HFFc6 (cell line): ENCODE measurements at regions not wholly inside any gene's neighbourhood (a gene's known extent, or its start where the extent isn't known, plus 50 kb on each side); places are given as distances from the start of the nearest gene placed in this dataset.

Experiments
- DNase-seq: peaks from one replicate; pipeline ENCODE4 v3.0.0-alpha.2; 2018
- H3K27ac Mint-ChIP-seq: 2 replicates; pipeline ENCODE4 v1.8.0; 2020; ENCODE audit warnings: mild to moderate bottlenecking, mixed read lengths
- H3K27me3 Mint-ChIP-seq: 2 replicates; pipeline ENCODE4 v1.8.0; 2021; ENCODE audit warnings: mild to moderate bottlenecking, moderate library complexity, mixed read lengths; ENCODE audit not compliant: insufficient read depth
- H3K36me3 Mint-ChIP-seq: 2 replicates; pipeline ENCODE4 v1.8.0; 2021; ENCODE audit warnings: low read depth, mixed read lengths
- H3K4me1 Mint-ChIP-seq: 2 replicates; pipeline ENCODE4 v1.8.0; 2020; ENCODE audit warnings: low read depth, mixed read lengths
- H3K4me3 Mint-ChIP-seq: 2 replicates; pipeline ENCODE4 v1.8.0; 2020; ENCODE audit warnings: mild to moderate bottlenecking, moderate library complexity, mixed read lengths
- H3K9me3 Mint-ChIP-seq: 2 replicates; pipeline ENCODE4 v1.8.0; 2020; ENCODE audit warnings: mild to moderate bottlenecking, mixed read lengths
- TF ChIP-seq, protein P1 (sequence below): fragments of 200-600 bp; sonication (generic); IDR thresholded peaks from 2 replicates; pipeline ENCODE4 v1.5.0; 2021; ENCODE audit warnings: antibody characterized with exemption, mild to moderate bottlenecking

DNA sequence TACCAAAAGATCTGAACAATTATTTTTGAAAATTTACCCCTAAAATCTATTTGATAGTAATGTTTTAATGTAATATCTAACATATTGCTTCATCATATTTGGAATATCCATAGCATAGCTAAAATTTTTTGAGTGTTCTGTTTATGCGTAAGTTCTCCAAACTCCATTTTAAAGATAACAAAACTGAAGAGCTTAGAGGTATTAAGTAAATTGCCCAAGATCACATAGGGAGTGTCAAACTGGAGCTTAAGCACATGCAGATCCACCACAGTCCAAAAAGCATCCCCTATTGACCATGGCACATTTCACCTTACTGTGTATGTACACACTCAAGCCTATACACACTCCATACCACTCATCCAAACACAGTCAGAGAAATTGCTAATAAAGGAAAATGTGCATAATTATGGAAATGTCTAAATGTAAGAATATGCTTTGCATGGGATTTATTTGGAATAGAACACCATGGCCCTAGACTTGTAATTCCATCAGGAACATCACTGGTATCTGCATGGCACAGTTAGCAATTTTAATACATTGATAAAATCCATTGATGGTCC, 85.2 kb upstream of the TGFBR2 start:
- no peaks in the 10 kb centered on the region for H3K9me3 Mint-ChIP-seq
- peaks cover 26% of the 10 kb centered on the region for H3K4me1 Mint-ChIP-seq
- no peak for DNase-seq
- TF ChIP-seq, protein P1, sequence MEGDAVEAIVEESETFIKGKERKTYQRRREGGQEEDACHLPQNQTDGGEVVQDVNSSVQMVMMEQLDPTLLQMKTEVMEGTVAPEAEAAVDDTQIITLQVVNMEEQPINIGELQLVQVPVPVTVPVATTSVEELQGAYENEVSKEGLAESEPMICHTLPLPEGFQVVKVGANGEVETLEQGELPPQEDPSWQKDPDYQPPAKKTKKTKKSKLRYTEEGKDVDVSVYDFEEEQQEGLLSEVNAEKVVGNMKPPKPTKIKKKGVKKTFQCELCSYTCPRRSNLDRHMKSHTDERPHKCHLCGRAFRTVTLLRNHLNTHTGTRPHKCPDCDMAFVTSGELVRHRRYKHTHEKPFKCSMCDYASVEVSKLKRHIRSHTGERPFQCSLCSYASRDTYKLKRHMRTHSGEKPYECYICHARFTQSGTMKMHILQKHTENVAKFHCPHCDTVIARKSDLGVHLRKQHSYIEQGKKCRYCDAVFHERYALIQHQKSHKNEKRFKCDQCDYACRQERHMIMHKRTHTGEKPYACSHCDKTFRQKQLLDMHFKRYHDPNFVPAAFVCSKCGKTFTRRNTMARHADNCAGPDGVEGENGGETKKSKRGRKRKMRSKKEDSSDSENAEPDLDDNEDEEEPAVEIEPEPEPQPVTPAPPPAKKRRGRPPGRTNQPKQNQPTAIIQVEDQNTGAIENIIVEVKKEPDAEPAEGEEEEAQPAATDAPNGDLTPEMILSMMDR = no peak
- H3K27ac Mint-ChIP-seq = no peak overlapping the region
- H3K27me3 Mint-ChIP-seq = no peaks in the 10 kb centered on the region; the same call in 1 of the 2 replicates
- no peak overlapping the region for H3K4me3 Mint-ChIP-seq
- no peaks in the 10 kb centered on the region for H3K36me3 Mint-ChIP-seq

- no peak for DNase-seq
- H3K36me3 Mint-ChIP-seq = no peaks in the 10 kb centered on the region
- no peaks in the 10 kb centered on the region for H3K9me3 Mint-ChIP-seq
- peaks cover 21% of the 10 kb centered on the region for H3K4me1 Mint-ChIP-seq
- no peak overlapping the region for H3K4me3 Mint-ChIP-seq
- TF ChIP-seq, protein P1 = no peak
- no peak overlapping the region for H3K27ac Mint-ChIP-seq
- H3K27me3 Mint-ChIP-seq = no peaks in the 10 kb centered on the region; the same call in 1 of the 2 replicates
Measured at GRCh38 chr3:30522476-30522875, 83.9 kb upstream of the TGFBR2 start.

DNA sequence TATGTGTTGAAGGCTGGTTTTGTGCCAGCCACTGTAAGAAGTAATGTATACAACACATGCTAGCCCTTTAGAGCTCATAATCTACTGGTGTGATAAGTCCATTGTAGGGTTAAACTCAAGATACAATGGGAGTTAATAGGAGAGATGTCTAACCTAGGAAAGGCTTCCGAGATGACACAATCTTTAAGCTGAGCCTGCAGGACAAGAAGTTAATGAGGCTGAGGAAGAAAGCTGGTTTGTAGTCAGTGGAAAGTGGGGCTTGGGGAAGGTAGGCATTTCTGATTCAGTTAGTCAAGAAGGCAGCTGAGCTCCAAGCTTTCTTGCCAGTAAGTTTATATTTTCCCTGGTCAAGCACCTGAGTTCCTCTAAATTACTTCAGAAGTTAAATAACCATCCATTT, 83.0 kb upstream of the TGFBR2 start:
- no peak for DNase-seq
- Mint-ChIP-seq H3K36me3 (no peaks in the 10 kb centered on the region), H3K4me3 (no peak overlapping the region), H3K27me3 (no peaks in the 10 kb centered on the region; the same call in 1 of the 2 replicates), H3K27ac (no peak overlapping the region), H3K4me1 (peaks cover 23% of the 10 kb centered on the region), H3K9me3 (no peaks in the 10 kb centered on the region)
- TF ChIP-seq, protein P1 = no peak

GRCh38 chr3:30524357-30525040, 81.9 kb upstream of the TGFBR2 start:
- Mint-ChIP-seq H3K27ac (no peak overlapping the region), H3K27me3 (no peaks in the 10 kb centered on the region; the same call in 1 of the 2 replicates), H3K36me3 (no peaks in the 10 kb centered on the region), H3K9me3 (no peaks in the 10 kb centered on the region), H3K4me1 (peaks cover 26% of the 10 kb centered on the region), H3K4me3 (no peak overlapping the region)
- TF ChIP-seq, protein P1 = no peak
- DNase-seq = no peak

DNA sequence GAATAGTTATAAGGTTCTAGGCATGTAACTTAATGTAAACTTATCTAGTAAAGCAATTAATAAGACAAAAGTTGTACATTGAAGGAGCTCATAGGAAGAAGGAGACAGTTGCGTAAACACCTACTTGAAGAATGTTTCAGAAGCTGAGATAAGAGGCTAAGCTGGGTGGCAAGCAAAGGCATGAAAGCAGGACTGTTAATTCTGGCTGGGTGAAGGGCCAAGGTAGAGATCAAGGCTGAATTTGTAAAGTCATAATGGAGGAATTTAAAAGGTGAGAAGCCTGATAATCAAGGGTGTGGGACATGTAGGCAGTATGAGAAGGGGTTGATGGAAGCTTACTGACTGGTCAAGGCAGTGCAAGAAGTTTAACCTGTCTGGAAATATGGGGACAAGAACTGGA, 80.4 kb upstream of the TGFBR2 start:
- Mint-ChIP-seq H3K36me3 (no peaks in the 10 kb centered on the region), H3K4me3 (no peak overlapping the region)

More for the DNA sequence above, 80.4 kb upstream of the TGFBR2 start:
- H3K27ac Mint-ChIP-seq = no peak overlapping the region
- H3K27me3 Mint-ChIP-seq = no peaks in the 10 kb centered on the region; the same call in 1 of the 2 replicates
- DNase-seq = no peak
- H3K9me3 Mint-ChIP-seq = no peaks in the 10 kb centered on the region
- TF ChIP-seq, protein P1 = no peak
- peaks cover 26% of the 10 kb centered on the region for H3K4me1 Mint-ChIP-seq
